ENCODE measurements at regions not wholly inside any gene's neighbourhood (a gene's known extent, or its start where the extent isn't known, plus 50 kb on each side); places are given as distances from the start of the nearest gene placed in this dataset.

DNA sequence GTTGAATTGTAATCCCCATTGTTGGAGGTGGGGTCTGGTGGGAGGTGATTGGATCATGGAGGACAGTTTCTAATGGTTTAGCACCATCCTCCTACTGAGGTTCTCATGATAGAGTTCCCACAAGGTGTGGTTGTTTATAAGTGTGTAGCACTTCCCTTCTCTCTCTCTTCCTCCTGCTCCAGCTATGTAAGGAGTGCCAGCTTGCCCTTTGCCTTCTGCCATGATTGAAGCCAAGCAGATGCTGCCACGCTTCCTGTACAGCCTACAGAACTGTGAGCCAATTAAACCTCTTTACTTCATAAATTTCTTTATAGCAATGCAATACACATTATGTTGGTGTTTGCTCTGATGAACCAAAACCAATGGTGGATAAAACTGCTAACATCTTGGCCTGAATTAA lies 238.2 kb downstream of the EFNB2 start:
- TF ChIP-seq, protein P1, sequence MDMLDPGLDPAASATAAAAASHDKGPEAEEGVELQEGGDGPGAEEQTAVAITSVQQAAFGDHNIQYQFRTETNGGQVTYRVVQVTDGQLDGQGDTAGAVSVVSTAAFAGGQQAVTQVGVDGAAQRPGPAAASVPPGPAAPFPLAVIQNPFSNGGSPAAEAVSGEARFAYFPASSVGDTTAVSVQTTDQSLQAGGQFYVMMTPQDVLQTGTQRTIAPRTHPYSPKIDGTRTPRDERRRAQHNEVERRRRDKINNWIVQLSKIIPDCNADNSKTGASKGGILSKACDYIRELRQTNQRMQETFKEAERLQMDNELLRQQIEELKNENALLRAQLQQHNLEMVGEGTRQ (IDR thresholded peaks at IDR 0.05; ENCODE audit: low read depth, low read length): no peak
- no peak for TF ChIP-seq NFE2L2 (IDR thresholded peaks at IDR 0.05; ENCODE audit: low read depth, low read length)
- TF ChIP-seq POLR2A (IDR thresholded peaks at IDR 0.05; ENCODE audit: low read depth, low read length): no peak
- no peak for TF ChIP-seq BHLHE40 (IDR thresholded peaks at IDR 0.05; ENCODE audit: low read depth, low read length)
- TF ChIP-seq FOS (IDR thresholded peaks at IDR 0.05; ENCODE audit: low read depth, low read length): no peak
- no peak for TF ChIP-seq CHD1 (IDR thresholded peaks at IDR 0.05; ENCODE audit: low read depth, low read length)
- no peak for TF ChIP-seq SMC3 (IDR thresholded peaks at IDR 0.05; ENCODE audit: low read depth, low read length)
- TF ChIP-seq RAD21 (IDR thresholded peaks at IDR 0.05; ENCODE audit: low read length): no peak
- TF ChIP-seq, protein P2, sequence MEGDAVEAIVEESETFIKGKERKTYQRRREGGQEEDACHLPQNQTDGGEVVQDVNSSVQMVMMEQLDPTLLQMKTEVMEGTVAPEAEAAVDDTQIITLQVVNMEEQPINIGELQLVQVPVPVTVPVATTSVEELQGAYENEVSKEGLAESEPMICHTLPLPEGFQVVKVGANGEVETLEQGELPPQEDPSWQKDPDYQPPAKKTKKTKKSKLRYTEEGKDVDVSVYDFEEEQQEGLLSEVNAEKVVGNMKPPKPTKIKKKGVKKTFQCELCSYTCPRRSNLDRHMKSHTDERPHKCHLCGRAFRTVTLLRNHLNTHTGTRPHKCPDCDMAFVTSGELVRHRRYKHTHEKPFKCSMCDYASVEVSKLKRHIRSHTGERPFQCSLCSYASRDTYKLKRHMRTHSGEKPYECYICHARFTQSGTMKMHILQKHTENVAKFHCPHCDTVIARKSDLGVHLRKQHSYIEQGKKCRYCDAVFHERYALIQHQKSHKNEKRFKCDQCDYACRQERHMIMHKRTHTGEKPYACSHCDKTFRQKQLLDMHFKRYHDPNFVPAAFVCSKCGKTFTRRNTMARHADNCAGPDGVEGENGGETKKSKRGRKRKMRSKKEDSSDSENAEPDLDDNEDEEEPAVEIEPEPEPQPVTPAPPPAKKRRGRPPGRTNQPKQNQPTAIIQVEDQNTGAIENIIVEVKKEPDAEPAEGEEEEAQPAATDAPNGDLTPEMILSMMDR (conservative IDR thresholded peaks at IDR 0.05; ENCODE audit: low read depth, low read length): no peak
- TF ChIP-seq RCOR1 (IDR thresholded peaks at IDR 0.05; ENCODE audit: insufficient replicate concordance, low read length): no peak
- TF ChIP-seq MAFK (IDR thresholded peaks at IDR 0.05; ENCODE audit: low read depth, low read length): no peak
- no peak for TF ChIP-seq CEBPB (IDR thresholded peaks at IDR 0.05; ENCODE audit: low read depth, low read length)
- no peak for TF ChIP-seq RFX5 (IDR thresholded peaks at IDR 0.05; ENCODE audit: low read depth, low read length)
- TF ChIP-seq MAZ (IDR thresholded peaks at IDR 0.05; ENCODE audit: borderline replicate concordance, low read depth, low read length): no peak
- TF ChIP-seq, protein P3, sequence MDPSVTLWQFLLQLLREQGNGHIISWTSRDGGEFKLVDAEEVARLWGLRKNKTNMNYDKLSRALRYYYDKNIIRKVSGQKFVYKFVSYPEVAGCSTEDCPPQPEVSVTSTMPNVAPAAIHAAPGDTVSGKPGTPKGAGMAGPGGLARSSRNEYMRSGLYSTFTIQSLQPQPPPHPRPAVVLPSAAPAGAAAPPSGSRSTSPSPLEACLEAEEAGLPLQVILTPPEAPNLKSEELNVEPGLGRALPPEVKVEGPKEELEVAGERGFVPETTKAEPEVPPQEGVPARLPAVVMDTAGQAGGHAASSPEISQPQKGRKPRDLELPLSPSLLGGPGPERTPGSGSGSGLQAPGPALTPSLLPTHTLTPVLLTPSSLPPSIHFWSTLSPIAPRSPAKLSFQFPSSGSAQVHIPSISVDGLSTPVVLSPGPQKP (IDR thresholded peaks at IDR 0.05; ENCODE audit: borderline replicate concordance, low read depth, low read length): no peak
- H4K91ac ChIP-seq (ENCODE audit: insufficient read depth, low read depth, low read length): no peak overlapping the region
- DNase-seq (no peak), ATAC-seq (ENCODE audit: low read depth) (no peak)
- H3K18ac ChIP-seq (ENCODE audit: low read depth, low read length): no peak overlapping the region
- no peak overlapping the region for H3K4me3 ChIP-seq (ENCODE audit: insufficient read depth, low read depth, low read length)
- in situ Hi-C loops (cut with MboI; ENCODE audit: low sequenced_read_pairs) (no loop called here), intact Hi-C loops (cut with micrococcal nuclease) (no loop called here), dilution Hi-C loops (cut with HindIII; ENCODE audit: low sequenced_read_pairs, unreplicated experiment) (no loop called here)
- H2AK5ac ChIP-seq (ENCODE audit: low read depth, low read length): no peak overlapping the region
- H3K9me3 ChIP-seq (ENCODE audit: control insufficient read depth, insufficient read depth, low read length): no peaks in the 10 kb centered on the region
- H3K79me1 ChIP-seq (ENCODE audit: low read depth in 1 of 2, low read length in 2 of 2): no peaks in the 10 kb centered on the region
- H2BK5ac ChIP-seq (ENCODE audit: low read depth, low read length, poor library complexity, severe bottlenecking): no peak overlapping the region
- H3K9me1 ChIP-seq (ENCODE audit: insufficient read depth, low read length): no peaks in the 10 kb centered on the region
- no peaks in the 10 kb centered on the region; the same call in 1 of the 2 replicates for H3K27me3 ChIP-seq (ENCODE audit: control insufficient read depth, insufficient read depth, low read length)
- H3K4ac ChIP-seq (ENCODE audit: low read depth, low read length): no peak overlapping the region
- H2BK20ac ChIP-seq (ENCODE audit: low read depth, low read length): no peak overlapping the region
- H2AFZ ChIP-seq (replicated peaks; ENCODE audit: low read length, poor library complexity): no peak overlapping the region
- H4K5ac ChIP-seq (ENCODE audit: low read depth, low read length): no peak overlapping the region
- no peak overlapping the region for H2AK9ac ChIP-seq (replicated peaks; ENCODE audit: low read depth, low read length, poor library complexity)
- no peak overlapping the region for H3K23ac ChIP-seq (ENCODE audit: low read depth, low read length)
- no peaks in the 10 kb centered on the region for H4K20me1 ChIP-seq (ENCODE audit: insufficient read depth, low read length)
- H2BK15ac ChIP-seq (ENCODE audit: low read depth, low read length): no peak overlapping the region
- ChIA-PET POLR2A (ENCODE audit: unreplicated experiment) (no interaction called here), CTCF (no interaction called here)
- H3K9ac ChIP-seq (ENCODE audit: low read depth, low read length): no peak overlapping the region
- H3K14ac ChIP-seq (replicated peaks; ENCODE audit: low read depth, low read length): no peak overlapping the region
- no peak overlapping the region for H4K8ac ChIP-seq (ENCODE audit: low read depth in 2 of 2, low read length in 2 of 2)
- BruUV-seq (replicated peaks): no TSS peak
- no peak overlapping the region for H3K4me2 ChIP-seq (ENCODE audit: low read depth, low read length)
- no peaks in the 10 kb centered on the region for H3K36me3 ChIP-seq (ENCODE audit: control insufficient read depth, insufficient read depth, low read length)
- no peak overlapping the region for H3K56ac ChIP-seq (ENCODE audit: extremely low read depth, insufficient read depth, low read length)
- no CpG with 5 or more reads among the region's 1 CpG for WGBS, 2 experiments (ENCODE audit: extremely low coverage in 2 of 2, insufficient read length in 1 of 2)
- no peak overlapping the region for H2BK120ac ChIP-seq (ENCODE audit: low read depth, low read length)
- no peak overlapping the region for H3K27ac ChIP-seq (ENCODE audit: insufficient read depth, low read length)
- no peaks in the 10 kb centered on the region for H3K4me1 ChIP-seq (ENCODE audit: control insufficient read depth, insufficient read depth, low read length)

All from IMR-90 (cell line).